Natural killer cell (primary cell): ENCODE measurements at regions not wholly inside any gene's neighbourhood (a gene's known extent, or its start where the extent isn't known, plus 50 kb on each side); places are given as distances from the start of the nearest gene placed in this dataset.

Experiments
- ATAC-seq, 3 donors: fragments of 150-1000 bp in 2 of 3; fragments of 200-7000 bp in 1 of 3; cut with Tn5 transposase; 1 replicate in 1 of 3; 2 replicates in 2 of 3; pipeline ENCODE4 v1.10.0; 2021; ENCODE audit warnings: mild to moderate bottlenecking in 2 of 3, moderate library complexity in 2 of 3
- DNase-seq, 2 donors: peaks; one replicate each; pipeline versions ENCODE4 v3.0.0 to v3.0.0-alpha.2; 2013 to 2021; ENCODE audit warnings: mixed read lengths in 1 of 2
- H3K27ac ChIP-seq: one replicate; pipeline ENCODE4 v1.5.1; 2013; ENCODE audit warnings: mild to moderate bottlenecking, low read length
- H3K27me3 ChIP-seq: one replicate; pipeline ENCODE4 v1.6.1; 2013; ENCODE audit warnings: low read length; ENCODE audit not compliant: control insufficient read depth, insufficient read depth
- H3K36me3 ChIP-seq: one replicate; pipeline ENCODE4 v1.6.1; 2013; ENCODE audit warnings: low read length; ENCODE audit not compliant: control insufficient read depth, insufficient read depth
- H3K4me1 ChIP-seq: one replicate; pipeline ENCODE4 v1.6.1; 2013; ENCODE audit warnings: low read length; ENCODE audit not compliant: control insufficient read depth, insufficient read depth
- H3K4me3 ChIP-seq: one replicate; pipeline ENCODE4 v1.5.1; 2013; ENCODE audit warnings: low read length
- H3K9me3 ChIP-seq: one replicate; pipeline ENCODE4 v1.6.1; 2013; ENCODE audit warnings: low read length; ENCODE audit not compliant: control insufficient read depth, insufficient read depth
- H3K27ac Mint-ChIP-seq, 2 donors: one replicate each; pipeline ENCODE4 v1.8.0; 2022; ENCODE audit warnings: mild to moderate bottlenecking in 2 of 2, mixed read lengths in 2 of 2, moderate library complexity in 1 of 2
- H3K27me3 Mint-ChIP-seq, 2 donors: one replicate each; pipeline ENCODE4 v1.8.0; 2022; ENCODE audit warnings: low read depth in 2 of 2, mixed read lengths in 2 of 2
- H3K36me3 Mint-ChIP-seq: one replicate; pipeline ENCODE4 v1.8.0; 2022; ENCODE audit warnings: mixed read lengths
- H3K4me1 Mint-ChIP-seq, 2 donors: one replicate each; pipeline ENCODE4 v1.8.0; 2022; ENCODE audit warnings: mixed read lengths in 2 of 2
- H3K4me3 Mint-ChIP-seq: one replicate; pipeline ENCODE4 v1.8.0; 2022; ENCODE audit warnings: mild to moderate bottlenecking, moderate library complexity, mixed read lengths
- H3K9me3 Mint-ChIP-seq, 2 donors: one replicate each; pipeline ENCODE4 v1.8.0; 2022; ENCODE audit warnings: mixed read lengths in 2 of 2
- WGBS: methylation state at CpG from one replicate; pipeline ENCODE4 v1.1.7; 2013; ENCODE audit warnings: missing lambda C conversion rate; ENCODE audit not compliant: insufficient coverage; 5-methylcytosine and 5-hydroxymethylcytosine counted together
- intact Hi-C: fragments of 100-400 bp; cut with micrococcal nuclease; formaldehyde crosslinking; loops from one replicate; pipeline ENCODE4 v1.14.2; 2022
- TF ChIP-seq, protein P1 (sequence below): fragments of 200-600 bp; IDR thresholded peaks from one replicate; pipeline ENCODE4 v1.8.0; 2022; ENCODE audit warnings: antibody characterized with exemption

DNA sequence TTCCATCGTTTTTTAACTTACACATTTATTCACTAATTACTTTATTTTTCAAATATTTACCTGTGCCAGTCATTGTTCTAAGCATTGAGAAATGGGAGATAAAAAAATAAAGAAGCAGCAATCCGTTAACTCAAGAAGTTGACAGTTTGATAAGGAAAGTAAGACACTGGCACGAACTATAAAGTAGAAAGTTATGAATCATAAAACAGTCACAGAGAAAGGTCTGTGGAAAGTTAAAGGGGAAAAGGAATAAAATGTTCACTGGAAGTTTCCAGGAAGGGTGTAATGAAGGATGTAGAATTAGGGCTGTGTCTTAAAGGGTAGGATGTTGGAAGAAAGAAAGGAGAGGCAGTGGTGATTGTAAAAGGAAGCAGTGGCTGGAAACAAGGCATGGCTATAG is 118.9 kb downstream of the RDH14 start:
- no peaks in the 10 kb centered on the region for H3K4me1 Mint-ChIP-seq
- H3K27ac Mint-ChIP-seq = no peak overlapping the region
- Histone ChIP-seq H3K9me3 (no peaks in the 10 kb centered on the region), H3K27ac (no peak overlapping the region), H3K36me3 (no peaks in the 10 kb centered on the region), H3K4me3 (no peak overlapping the region), H3K27me3 (no peaks in the 10 kb centered on the region), H3K4me1 (no peaks in the 10 kb centered on the region)
- DNase-seq = no peak
- TF ChIP-seq, protein P1, sequence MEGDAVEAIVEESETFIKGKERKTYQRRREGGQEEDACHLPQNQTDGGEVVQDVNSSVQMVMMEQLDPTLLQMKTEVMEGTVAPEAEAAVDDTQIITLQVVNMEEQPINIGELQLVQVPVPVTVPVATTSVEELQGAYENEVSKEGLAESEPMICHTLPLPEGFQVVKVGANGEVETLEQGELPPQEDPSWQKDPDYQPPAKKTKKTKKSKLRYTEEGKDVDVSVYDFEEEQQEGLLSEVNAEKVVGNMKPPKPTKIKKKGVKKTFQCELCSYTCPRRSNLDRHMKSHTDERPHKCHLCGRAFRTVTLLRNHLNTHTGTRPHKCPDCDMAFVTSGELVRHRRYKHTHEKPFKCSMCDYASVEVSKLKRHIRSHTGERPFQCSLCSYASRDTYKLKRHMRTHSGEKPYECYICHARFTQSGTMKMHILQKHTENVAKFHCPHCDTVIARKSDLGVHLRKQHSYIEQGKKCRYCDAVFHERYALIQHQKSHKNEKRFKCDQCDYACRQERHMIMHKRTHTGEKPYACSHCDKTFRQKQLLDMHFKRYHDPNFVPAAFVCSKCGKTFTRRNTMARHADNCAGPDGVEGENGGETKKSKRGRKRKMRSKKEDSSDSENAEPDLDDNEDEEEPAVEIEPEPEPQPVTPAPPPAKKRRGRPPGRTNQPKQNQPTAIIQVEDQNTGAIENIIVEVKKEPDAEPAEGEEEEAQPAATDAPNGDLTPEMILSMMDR = no peak
- WGBS = 65% methylated on average over 3 of the region's 3 CpGs
- H3K27me3 Mint-ChIP-seq = peaks cover 0 to 21% of the 10 kb centered on the region in 2 donors
- intact Hi-C loops = no loop called here
- no peaks in the 10 kb centered on the region for H3K36me3 Mint-ChIP-seq
- no peaks in the 10 kb centered on the region for H3K9me3 Mint-ChIP-seq
- ATAC-seq = no peak
- no peak overlapping the region for H3K4me3 Mint-ChIP-seq

DNA sequence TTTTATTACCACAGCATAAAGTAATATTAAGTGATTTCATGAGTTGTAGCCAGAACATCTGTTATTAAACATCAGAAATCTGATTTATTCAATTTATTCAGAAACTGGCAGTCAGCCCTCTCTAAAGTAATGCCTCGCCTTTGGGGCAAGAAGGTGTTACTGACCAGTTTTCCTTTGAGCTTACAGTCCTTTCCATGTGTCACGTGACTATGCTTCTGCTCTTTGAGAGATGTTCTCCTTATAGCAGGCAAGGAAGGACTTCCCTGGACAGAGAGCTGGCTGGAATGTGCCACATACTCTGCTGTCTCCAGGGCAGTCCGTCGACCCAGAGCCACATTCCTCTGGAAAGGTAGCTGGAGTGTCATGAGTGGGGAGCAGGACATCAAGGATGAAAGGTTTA is 119.7 kb downstream of the RDH14 start:
- TF ChIP-seq, protein P1 = no peak
- Mint-ChIP-seq H3K27ac (no peak overlapping the region), H3K4me1 (no peaks in the 10 kb centered on the region), H3K27me3 (peaks cover 0 to 17% of the 10 kb centered on the region in 2 donors), H3K4me3 (no peak overlapping the region), H3K36me3 (no peaks in the 10 kb centered on the region), H3K9me3 (no peaks in the 10 kb centered on the region)
- ATAC-seq (no peak), DNase-seq (no peak)
- H3K36me3 ChIP-seq = no peaks in the 10 kb centered on the region
- H3K27ac ChIP-seq = no peak overlapping the region
- H3K4me3 ChIP-seq = no peak overlapping the region
- H3K9me3 ChIP-seq = no peaks in the 10 kb centered on the region
- no peaks in the 10 kb centered on the region for H3K4me1 ChIP-seq
- intact Hi-C loops = no loop called here
- 83% methylated on average over 4 of the region's 4 CpGs for WGBS
- no peaks in the 10 kb centered on the region for H3K27me3 ChIP-seq

- ATAC-seq (no peak), DNase-seq (no peak)
- H3K9me3 Mint-ChIP-seq = no peaks in the 10 kb centered on the region
- Histone ChIP-seq H3K4me1 (no peaks in the 10 kb centered on the region), H3K27me3 (no peaks in the 10 kb centered on the region), H3K4me3 (no peak overlapping the region), H3K36me3 (no peaks in the 10 kb centered on the region), H3K9me3 (no peaks in the 10 kb centered on the region), H3K27ac (no peak overlapping the region)
- no peak overlapping the region for H3K27ac Mint-ChIP-seq
- 93% methylated on average over 6 of the region's 6 CpGs for WGBS
- TF ChIP-seq, protein P1 = no peak
- peaks cover 0 to 17% of the 10 kb centered on the region in 2 donors for H3K27me3 Mint-ChIP-seq
- no peak overlapping the region for H3K4me3 Mint-ChIP-seq
- intact Hi-C loops = no loop called here
- no peaks in the 10 kb centered on the region for H3K4me1 Mint-ChIP-seq
- no peaks in the 10 kb centered on the region for H3K36me3 Mint-ChIP-seq
Measured at GRCh38 chr2:18440141-18440661, 120.3 kb downstream of the RDH14 start.

DNA sequence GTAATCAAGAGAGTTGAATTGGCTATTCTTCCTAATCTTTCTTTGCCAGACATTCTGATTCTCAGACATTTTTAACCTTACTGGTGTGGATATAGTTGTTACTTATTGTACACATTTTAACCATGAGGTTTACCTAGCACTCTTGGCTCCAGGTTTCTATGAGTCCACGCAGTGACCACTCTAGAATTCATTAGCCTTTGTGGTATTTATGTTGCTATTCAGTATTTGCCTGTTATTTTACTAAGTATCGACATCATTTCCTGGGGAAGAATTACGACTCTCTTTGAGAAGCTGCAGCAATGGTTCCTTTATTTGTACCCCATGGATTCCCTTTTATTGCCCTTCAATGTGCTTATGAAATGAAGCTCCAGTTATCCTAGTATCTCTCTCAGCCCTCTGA is 120.7 kb downstream of the RDH14 start:
- intact Hi-C loops = loop anchor here (5.0 kb wide), 1 partner anchor 1423 kb away; no protein-coding TSS in a partner anchor
- Histone ChIP-seq H3K4me1 (no peaks in the 10 kb centered on the region), H3K27ac (no peak overlapping the region), H3K36me3 (no peaks in the 10 kb centered on the region), H3K9me3 (no peaks in the 10 kb centered on the region), H3K4me3 (no peak overlapping the region), H3K27me3 (no peaks in the 10 kb centered on the region)
- no peaks in the 10 kb centered on the region for H3K9me3 Mint-ChIP-seq
- ATAC-seq (no peak), DNase-seq (no peak)
- no peaks in the 10 kb centered on the region for H3K4me1 Mint-ChIP-seq
- H3K27me3 Mint-ChIP-seq = peaks cover 0 to 17% of the 10 kb centered on the region in 2 donors
- WGBS = 75% methylated on average over 3 of the region's 3 CpGs
- no peak overlapping the region for H3K27ac Mint-ChIP-seq
- TF ChIP-seq, protein P1 = no peak
- no peak overlapping the region for H3K4me3 Mint-ChIP-seq
- no peaks in the 10 kb centered on the region for H3K36me3 Mint-ChIP-seq
